ENCODE measurements at regions not wholly inside any gene's neighbourhood (a gene's known extent, or its start where the extent isn't known, plus 50 kb on each side); places are given as distances from the start of the nearest gene placed in this dataset.

DNA sequence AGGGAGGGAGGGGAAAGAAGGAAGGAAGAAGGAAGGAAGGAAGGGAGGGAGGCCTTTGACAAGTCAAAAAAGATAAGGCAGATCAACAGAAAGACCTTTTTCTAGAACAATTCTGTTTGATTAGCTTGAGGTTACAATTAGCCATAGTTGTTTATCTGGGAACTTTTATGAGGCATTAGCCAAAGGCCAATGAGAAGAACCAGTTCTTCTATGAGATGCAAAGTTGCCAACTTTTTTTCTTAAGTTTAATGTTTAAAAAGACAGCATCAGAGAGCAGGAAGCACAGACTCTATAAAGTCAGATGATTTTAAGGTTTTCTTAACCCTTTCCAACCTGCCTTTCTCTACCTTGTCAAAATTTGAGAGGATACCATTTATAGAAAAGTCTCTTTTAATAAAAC, 301.3 kb upstream of the NR2F2 start:
- H3K4me1 ChIP-seq (ENCODE audit: control insufficient read depth, low read length) = no peaks in the 10 kb centered on the region
- H3K4me2 ChIP-seq (ENCODE audit: low read length) = no peak overlapping the region
- H3F3A ChIP-seq (ENCODE audit: control insufficient read depth, insufficient read depth) = no peaks in the 10 kb centered on the region
- H3K36me3 ChIP-seq (ENCODE audit: control insufficient read depth, low read length) = no peaks in the 10 kb centered on the region
- H3K9me2 ChIP-seq (replicated peaks; ENCODE audit: control insufficient read depth, low read length) = no peaks in the 10 kb centered on the region
- no peaks in the 10 kb centered on the region for H3K27me3 ChIP-seq (ENCODE audit: control insufficient read depth, low read length)
- no peak overlapping the region for H3K27ac ChIP-seq (ENCODE audit: low read depth, low read length)
- H3K79me2 ChIP-seq (ENCODE audit: control insufficient read depth, low read length) = no peaks in the 10 kb centered on the region
- no peaks in the 10 kb centered on the region for H4K20me1 ChIP-seq (ENCODE audit: control insufficient read depth, insufficient read depth, low read depth, low read length)
- no peaks in the 10 kb centered on the region for H3K9me3 ChIP-seq (ENCODE audit: control insufficient read depth, insufficient read depth, low read length)
- no peak for TF ChIP-seq CTCF (IDR thresholded peaks at IDR 0.05; ENCODE audit: low read depth, low read length, poor library complexity, severe bottlenecking)
- TF ChIP-seq EZH2phosphoT487 (IDR thresholded peaks at IDR 0.05; ENCODE audit: borderline replicate concordance, low read length) = no peak
- H3K4me3 ChIP-seq (ENCODE audit: low read length) = no peak overlapping the region

DNA sequence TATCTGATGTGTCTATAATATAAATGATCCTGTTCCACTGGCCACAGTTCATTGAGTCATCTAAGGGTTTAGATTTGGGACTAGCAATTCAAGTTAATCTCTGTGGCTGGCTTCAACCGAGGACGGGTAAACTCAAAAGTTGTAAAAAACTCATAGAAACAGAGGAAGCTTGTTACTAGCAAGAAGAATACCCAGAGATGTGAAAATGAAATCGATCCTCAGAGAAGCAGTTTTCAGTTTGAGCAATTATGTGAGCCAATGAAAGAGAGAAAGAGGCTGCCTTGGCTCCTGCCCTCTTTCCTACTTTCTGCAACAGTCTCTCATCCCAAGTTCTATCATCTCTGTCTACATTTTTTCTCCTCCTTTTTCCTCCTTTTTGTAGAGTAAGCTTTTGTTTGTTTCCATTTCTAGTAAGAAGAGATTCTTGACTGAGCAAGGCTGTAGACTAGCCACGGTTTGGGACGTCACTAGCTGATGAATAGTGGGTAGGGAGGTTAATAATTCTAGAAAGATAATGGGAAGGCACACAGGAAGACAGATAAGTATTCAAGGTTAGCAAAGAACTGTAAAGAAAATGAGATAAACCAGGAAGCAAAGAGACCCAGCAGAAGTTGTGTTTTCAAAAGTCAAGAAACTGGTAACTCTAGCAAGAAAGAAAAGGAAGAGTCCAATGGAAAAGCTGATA, 298.9 kb upstream of the NR2F2 start:
- Histone ChIP-seq H3K9me3 (ENCODE audit: control insufficient read depth, insufficient read depth, low read length) (no peaks in the 10 kb centered on the region), H3F3A (ENCODE audit: control insufficient read depth, insufficient read depth) (no peaks in the 10 kb centered on the region), H3K4me3 (ENCODE audit: low read length) (no peak overlapping the region), H3K79me2 (ENCODE audit: control insufficient read depth, low read length) (no peaks in the 10 kb centered on the region), H3K27ac (ENCODE audit: low read depth, low read length) (no peak overlapping the region), H3K9me2 (replicated peaks; ENCODE audit: control insufficient read depth, low read length) (no peaks in the 10 kb centered on the region), H3K4me2 (ENCODE audit: low read length) (no peak overlapping the region), H3K27me3 (ENCODE audit: control insufficient read depth, low read length) (no peaks in the 10 kb centered on the region), H3K36me3 (ENCODE audit: control insufficient read depth, low read length) (no peaks in the 10 kb centered on the region), H3K4me1 (ENCODE audit: control insufficient read depth, low read length) (no peaks in the 10 kb centered on the region), H4K20me1 (ENCODE audit: control insufficient read depth, insufficient read depth, low read depth, low read length) (no peaks in the 10 kb centered on the region)
- TF ChIP-seq CTCF (IDR thresholded peaks at IDR 0.05; ENCODE audit: low read depth, low read length, poor library complexity, severe bottlenecking) (no peak), EZH2phosphoT487 (IDR thresholded peaks at IDR 0.05; ENCODE audit: borderline replicate concordance, low read length) (no peak)

DNA sequence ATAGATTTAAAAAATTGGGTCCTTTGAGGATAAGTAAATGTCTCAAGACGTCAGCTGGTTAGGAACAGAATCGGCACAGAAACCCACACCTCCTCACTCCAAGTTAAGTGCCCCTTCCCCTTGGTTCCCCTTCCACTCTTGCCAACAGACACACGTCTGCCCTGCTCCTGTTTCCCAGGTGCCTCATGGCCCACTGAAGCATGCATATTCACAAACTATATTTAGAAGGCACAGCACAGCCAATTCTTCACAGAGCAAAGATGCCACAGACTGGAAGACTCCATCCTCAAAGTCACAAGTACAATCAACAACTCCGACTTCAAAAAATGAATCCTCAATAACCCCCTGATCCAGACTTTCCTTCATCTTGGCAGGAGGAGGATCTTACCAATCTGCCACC, 295.4 kb upstream of the NR2F2 start:
- TF ChIP-seq CTCF (IDR thresholded peaks at IDR 0.05; ENCODE audit: low read depth, low read length, poor library complexity, severe bottlenecking) (no peak), EZH2phosphoT487 (IDR thresholded peaks at IDR 0.05; ENCODE audit: borderline replicate concordance, low read length) (no peak)
- Histone ChIP-seq H3K4me2 (ENCODE audit: low read length) (no peak overlapping the region), H3K9me3 (ENCODE audit: control insufficient read depth, insufficient read depth, low read length) (no peaks in the 10 kb centered on the region; the same call in 1 of the 2 replicates), H3K36me3 (ENCODE audit: control insufficient read depth, low read length) (no peaks in the 10 kb centered on the region), H3F3A (ENCODE audit: control insufficient read depth, insufficient read depth) (no peaks in the 10 kb centered on the region), H3K4me1 (ENCODE audit: control insufficient read depth, low read length) (no peaks in the 10 kb centered on the region), H3K9me2 (replicated peaks; ENCODE audit: control insufficient read depth, low read length) (no peaks in the 10 kb centered on the region), H3K27ac (ENCODE audit: low read depth, low read length) (no peak overlapping the region), H4K20me1 (ENCODE audit: control insufficient read depth, insufficient read depth, low read depth, low read length) (no peaks in the 10 kb centered on the region), H3K79me2 (ENCODE audit: control insufficient read depth, low read length) (no peaks in the 10 kb centered on the region), H3K4me3 (ENCODE audit: low read length) (no peak overlapping the region), H3K27me3 (ENCODE audit: control insufficient read depth, low read length) (no peaks in the 10 kb centered on the region)

Data from DOHH2 (cell line).